ENCODE measurements at regions not wholly inside any gene's neighbourhood (a gene's known extent, or its start where the extent isn't known, plus 50 kb on each side); places are given as distances from the start of the nearest gene placed in this dataset.
"Not testable (repeated sequence)": the region's sequence is repeated elsewhere in the genome, so short reads cannot be mapped to it uniquely, and the experiment has no call there.

DNA sequence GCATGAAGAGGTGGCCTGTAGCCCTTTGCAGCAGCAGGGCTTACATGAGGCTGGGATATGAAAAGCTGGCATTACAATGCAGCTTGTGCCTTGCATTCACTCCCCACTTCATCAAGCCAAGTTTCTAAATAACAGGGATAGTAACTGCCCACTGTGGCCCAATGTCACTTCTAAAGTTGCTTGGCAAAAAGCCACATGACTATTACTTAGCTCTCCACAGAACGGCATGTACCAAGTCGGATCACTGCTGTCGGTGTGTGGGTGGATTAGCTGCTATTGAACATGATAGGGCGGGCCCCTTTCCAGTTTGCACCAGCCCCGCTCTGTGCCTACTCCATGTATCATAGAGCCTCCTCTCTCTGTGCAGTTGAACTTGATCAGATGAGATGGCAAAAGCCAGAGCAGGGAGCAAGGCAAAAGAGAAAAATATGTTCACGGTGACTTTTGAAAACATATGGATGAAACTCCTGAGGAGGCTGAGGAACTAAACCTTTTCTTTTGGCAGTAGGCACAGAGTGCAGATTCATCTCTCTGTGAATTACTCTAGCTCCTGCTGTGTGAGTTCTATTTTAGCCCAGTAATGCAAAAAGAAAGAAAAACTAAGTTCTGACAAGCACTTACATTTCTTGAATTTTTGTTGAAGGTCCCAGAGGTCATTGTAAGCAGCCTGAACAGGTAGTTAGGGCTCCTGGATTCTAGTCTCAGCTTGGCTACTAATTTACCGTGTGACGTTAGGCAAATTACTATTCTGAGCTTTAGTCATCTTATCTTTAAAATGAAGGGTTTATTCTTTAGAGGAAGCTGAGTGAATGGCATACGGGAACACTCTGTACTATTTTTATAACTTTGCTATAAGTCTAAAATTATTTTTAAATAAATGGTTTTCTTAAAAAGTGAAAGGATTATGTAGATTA lies 125.6 kb upstream of the NBPF9 start:
- not testable (repeated sequence) for FAIRE-seq; DNase-seq (ENCODE audit: insufficient read length, low spot score)

GRCh38 chr1:149229813-149230212 lies 126.5 kb upstream of the NBPF9 start:
- not testable (repeated sequence) for FAIRE-seq; DNase-seq (ENCODE audit: insufficient read length, low spot score)

GRCh38 chr1:149234926-149235914 lies 131.9 kb upstream of the NBPF9 start:
- DNase-seq (ENCODE audit: insufficient read length, low spot score); FAIRE-seq: not testable (repeated sequence)

DNA sequence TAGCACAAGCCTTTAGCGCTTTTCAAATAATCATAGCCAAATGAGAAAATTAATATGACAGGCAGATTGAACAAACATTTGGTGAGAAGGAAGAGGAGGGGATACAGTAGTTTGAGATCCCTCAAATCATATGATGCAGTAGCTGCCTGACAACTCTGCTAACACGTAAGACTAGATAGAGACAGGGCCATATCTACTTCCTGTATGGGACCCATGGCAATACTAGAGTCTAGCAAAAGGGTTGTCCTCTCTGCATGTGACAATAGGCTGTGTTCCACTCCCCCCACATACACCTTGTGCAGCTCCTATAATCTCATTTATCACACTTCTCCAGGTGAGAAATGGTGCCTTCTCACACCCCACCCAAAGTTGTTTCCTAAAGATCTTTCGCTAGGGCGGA lies 134.2 kb upstream of the NBPF9 start:
- not testable (repeated sequence) for FAIRE-seq; DNase-seq (ENCODE audit: insufficient read length, low spot score)

GRCh38 chr1:149239897-149240508 lies 136.7 kb upstream of the NBPF9 start:
- FAIRE-seq; DNase-seq (ENCODE audit: insufficient read length, low spot score): not testable (repeated sequence)

GRCh38 chr1:149240530-149240929 lies 137.2 kb upstream of the NBPF9 start:
- not testable (repeated sequence) for DNase-seq (ENCODE audit: insufficient read length, low spot score); FAIRE-seq

- not testable (repeated sequence) for FAIRE-seq; DNase-seq (ENCODE audit: insufficient read length, low spot score)
These were observed 137.9 kb upstream of the NBPF9 start for GRCh38 chr1:149241272-149241671.

DNA sequence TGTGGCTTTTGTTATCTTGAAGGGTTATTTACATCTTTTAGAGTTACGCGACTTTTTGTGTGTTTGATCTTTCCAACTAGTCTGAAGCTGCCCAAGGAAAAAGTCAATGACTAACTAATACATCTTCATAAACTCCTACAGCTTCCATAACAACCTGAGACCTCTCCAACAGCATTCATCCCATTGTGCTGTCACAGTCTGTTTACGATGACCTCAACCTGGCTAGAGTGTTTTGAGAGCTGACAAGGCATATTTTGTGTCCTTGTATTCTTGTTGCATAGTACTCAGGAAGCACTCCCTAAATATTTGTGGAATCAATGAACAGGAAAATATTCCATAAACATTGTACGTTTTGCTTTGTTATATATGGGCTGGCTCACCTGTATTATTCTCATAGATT lies 140.2 kb upstream of the NBPF9 start:
- not testable (repeated sequence) for FAIRE-seq

DNA sequence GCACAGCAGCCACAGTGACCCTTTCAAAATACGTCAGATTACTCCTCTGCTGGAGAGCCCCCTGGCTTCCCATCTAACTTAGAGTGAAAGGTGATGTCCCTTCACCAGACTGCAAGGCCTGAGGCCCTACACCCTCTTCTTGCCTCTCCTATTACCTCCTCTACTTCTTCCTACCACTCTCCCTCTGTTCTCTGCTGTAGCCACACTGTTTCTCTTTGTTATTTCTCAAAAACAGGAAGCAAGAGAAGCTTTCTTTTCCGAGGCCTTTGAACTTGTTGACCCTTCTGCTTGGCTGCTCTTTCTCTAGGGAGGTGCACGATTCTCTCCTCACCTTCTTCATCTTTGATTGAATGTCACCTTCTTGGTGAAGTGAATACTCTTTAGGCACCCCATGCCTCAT lies 141.3 kb upstream of the NBPF9 start:
- DNase-seq (ENCODE audit: insufficient read length, low spot score) = not testable (repeated sequence)

More for the DNA sequence above, 140.2 kb upstream of the NBPF9 start:
- not testable (repeated sequence) for DNase-seq (ENCODE audit: insufficient read length, low spot score)

GRCh38 chr1:149246212-149246611 lies 142.9 kb upstream of the NBPF9 start:
- DNase-seq (ENCODE audit: insufficient read length, low spot score); FAIRE-seq: not testable (repeated sequence)

More for the DNA sequence above, 141.3 kb upstream of the NBPF9 start:
- FAIRE-seq = not testable (repeated sequence)

DNA sequence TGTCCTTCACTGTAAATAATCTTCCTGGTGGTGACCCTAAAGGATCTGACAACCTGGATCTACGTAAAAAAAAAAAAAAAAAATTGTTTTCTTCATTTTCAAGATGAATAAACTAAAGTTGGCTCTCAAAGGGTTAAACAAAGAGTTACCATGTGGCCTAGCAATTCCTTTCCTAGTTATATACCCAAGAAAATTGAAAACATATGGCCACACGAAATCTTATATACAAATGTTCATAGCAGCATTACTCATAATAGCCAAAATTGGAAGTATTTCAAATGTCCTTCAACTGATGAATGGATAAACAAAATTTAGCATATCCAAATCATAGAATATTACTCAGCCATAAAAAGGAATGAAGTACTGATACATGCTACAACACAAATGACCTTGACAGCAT lies 145.3 kb upstream of the NBPF9 start:
- not testable (repeated sequence) for FAIRE-seq; DNase-seq (ENCODE audit: insufficient read length, low spot score)

- DNase-seq (ENCODE audit: insufficient read length, low spot score); FAIRE-seq: not testable (repeated sequence)
These were observed 146.6 kb upstream of the NBPF9 start for GRCh38 chr1:149249850-149250467.

- FAIRE-seq; DNase-seq (ENCODE audit: insufficient read length, low spot score): not testable (repeated sequence)
These were observed 151.8 kb upstream of the NBPF9 start for GRCh38 chr1:149254894-149255847.

DNA sequence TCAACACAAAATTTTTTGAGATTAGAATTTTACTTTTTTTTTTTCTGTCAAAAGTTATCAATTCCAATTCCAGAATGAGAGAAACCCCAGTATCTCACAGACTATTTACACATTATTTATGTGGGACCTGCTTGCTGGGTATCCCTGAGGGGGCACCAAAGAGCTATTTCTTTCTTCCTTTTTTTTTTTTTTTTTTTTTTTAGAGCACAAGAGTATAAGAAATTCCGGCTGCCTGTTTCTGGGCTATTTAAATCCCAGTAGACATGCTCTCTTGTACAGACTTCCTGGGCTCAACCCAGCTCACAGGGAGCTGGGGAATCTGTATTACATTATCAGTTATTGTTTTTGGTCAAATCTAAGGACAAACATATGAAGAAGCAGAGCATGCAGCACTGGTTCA lies 156.9 kb upstream of the NBPF9 start:
- not testable (repeated sequence) for DNase-seq (ENCODE audit: insufficient read length, low spot score); FAIRE-seq

GRCh38 chr1:149260736-149261340 lies 157.5 kb upstream of the NBPF9 start:
- DNase-seq (ENCODE audit: insufficient read length, low spot score); FAIRE-seq: not testable (repeated sequence)

DNA sequence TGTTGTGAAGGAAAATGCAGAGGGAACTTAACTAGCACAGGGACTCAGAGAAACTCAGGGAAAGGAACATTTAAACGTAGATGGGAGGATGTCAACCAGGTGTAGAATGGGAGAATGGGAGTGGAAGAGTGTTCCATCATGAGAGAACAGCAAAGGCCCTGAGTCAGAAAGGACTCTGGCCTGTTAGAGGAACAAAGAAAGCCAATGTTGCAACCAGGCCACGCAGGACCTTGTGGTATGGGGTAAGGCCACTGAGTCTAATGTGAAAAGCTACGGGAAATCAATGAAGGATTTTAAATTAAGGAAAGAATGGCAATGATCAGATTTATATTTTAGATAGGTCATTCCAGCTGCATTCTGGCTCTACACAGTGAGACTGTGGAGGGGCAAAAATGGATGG lies 163.9 kb upstream of the NBPF9 start:
- FAIRE-seq; DNase-seq (ENCODE audit: insufficient read length, low spot score): not testable (repeated sequence)

- DNase-seq (ENCODE audit: insufficient read length, low spot score); FAIRE-seq: not testable (repeated sequence)
These were observed 165.8 kb upstream of the NBPF9 start for GRCh38 chr1:149269001-149269702.

All from HTR-8/SVneo (cell line).